ENCODE measurements at regions not wholly inside any gene's neighbourhood (a gene's known extent, or its start where the extent isn't known, plus 50 kb on each side); places are given as distances from the start of the nearest gene placed in this dataset.

- Histone ChIP-seq H3K4me1 (ENCODE audit: insufficient read depth) (no peaks in the 10 kb centered on the region), H3K36me3 (ENCODE audit: insufficient read depth) (no peaks in the 10 kb centered on the region), H3K27me3 (ENCODE audit: insufficient read depth) (no peaks in the 10 kb centered on the region), H3K27ac (ENCODE audit: low read depth) (no peak overlapping the region), H4K20me1 (replicated peaks; ENCODE audit: insufficient read depth) (no peaks in the 10 kb centered on the region), H3K4me3 (no peak overlapping the region), H3K9me2 (ENCODE audit: insufficient read depth) (peaks cover 3% of the 10 kb centered on the region; the same call in 1 of the 2 replicates), H2AFZ (no peak overlapping the region; the same call in none of the 2 replicates), H3F3A (replicated peaks; ENCODE audit: low read depth) (no peaks in the 10 kb centered on the region), H3K79me2 (replicated peaks; ENCODE audit: insufficient read depth) (no peaks in the 10 kb centered on the region), H3K4me2 (no peak overlapping the region)
- ATAC-seq: no peak
- no peak overlapping the region for H3K4me3 Mint-ChIP-seq
- H3K36me3 Mint-ChIP-seq (ENCODE audit: low read depth): no peaks in the 10 kb centered on the region
- DNase-seq (ENCODE audit: low spot score): no peak
- H3K4me1 Mint-ChIP-seq: no peaks in the 10 kb centered on the region
- peaks cover 4% of the 10 kb centered on the region for H3K27me3 Mint-ChIP-seq (ENCODE audit: insufficient read depth, low read depth, poor library complexity)
- H3K9me3 Mint-ChIP-seq: no peaks in the 10 kb centered on the region
- H3K27ac Mint-ChIP-seq: no peak overlapping the region
- TF ChIP-seq ZNF331 (CRISPR knock-in tag; IDR thresholded peaks at IDR 0.05; ENCODE audit: low read depth) (no peak), EZH2phosphoT487 (IDR thresholded peaks at IDR 0.05; ENCODE audit: unreplicated experiment) (no peak), CREB1 (CRISPR knock-in tag; IDR thresholded peaks at IDR 0.05; ENCODE audit: low read depth) (no peak), EZH2 (IDR thresholded peaks at IDR 0.05; ENCODE audit: low read depth, unreplicated experiment) (no peak), NANOG (IDR thresholded peaks at IDR 0.05; ENCODE audit: borderline replicate concordance) (no peak), CTCF (conservative IDR thresholded peaks at IDR 0.05; ENCODE audit: low read depth in 2 of 2) (no peak), REST (IDR thresholded peaks at IDR 0.05; ENCODE audit: unreplicated experiment) (no peak), ZNF114 (CRISPR knock-in tag; IDR thresholded peaks at IDR 0.05) (no peak), POLR2AphosphoS5 (IDR thresholded peaks at IDR 0.05; ENCODE audit: low read depth) (no peak), STAT1 (IDR thresholded peaks at IDR 0.05; ENCODE audit: unreplicated experiment) (no peak), JUNB (IDR thresholded peaks at IDR 0.05; ENCODE audit: unreplicated experiment) (no peak)
- TF ChIP-seq, protein P1, sequence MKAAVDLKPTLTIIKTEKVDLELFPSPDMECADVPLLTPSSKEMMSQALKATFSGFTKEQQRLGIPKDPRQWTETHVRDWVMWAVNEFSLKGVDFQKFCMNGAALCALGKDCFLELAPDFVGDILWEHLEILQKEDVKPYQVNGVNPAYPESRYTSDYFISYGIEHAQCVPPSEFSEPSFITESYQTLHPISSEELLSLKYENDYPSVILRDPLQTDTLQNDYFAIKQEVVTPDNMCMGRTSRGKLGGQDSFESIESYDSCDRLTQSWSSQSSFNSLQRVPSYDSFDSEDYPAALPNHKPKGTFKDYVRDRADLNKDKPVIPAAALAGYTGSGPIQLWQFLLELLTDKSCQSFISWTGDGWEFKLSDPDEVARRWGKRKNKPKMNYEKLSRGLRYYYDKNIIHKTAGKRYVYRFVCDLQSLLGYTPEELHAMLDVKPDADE (IDR thresholded peaks at IDR 0.05): no peak
- TF ChIP-seq, protein P2, sequence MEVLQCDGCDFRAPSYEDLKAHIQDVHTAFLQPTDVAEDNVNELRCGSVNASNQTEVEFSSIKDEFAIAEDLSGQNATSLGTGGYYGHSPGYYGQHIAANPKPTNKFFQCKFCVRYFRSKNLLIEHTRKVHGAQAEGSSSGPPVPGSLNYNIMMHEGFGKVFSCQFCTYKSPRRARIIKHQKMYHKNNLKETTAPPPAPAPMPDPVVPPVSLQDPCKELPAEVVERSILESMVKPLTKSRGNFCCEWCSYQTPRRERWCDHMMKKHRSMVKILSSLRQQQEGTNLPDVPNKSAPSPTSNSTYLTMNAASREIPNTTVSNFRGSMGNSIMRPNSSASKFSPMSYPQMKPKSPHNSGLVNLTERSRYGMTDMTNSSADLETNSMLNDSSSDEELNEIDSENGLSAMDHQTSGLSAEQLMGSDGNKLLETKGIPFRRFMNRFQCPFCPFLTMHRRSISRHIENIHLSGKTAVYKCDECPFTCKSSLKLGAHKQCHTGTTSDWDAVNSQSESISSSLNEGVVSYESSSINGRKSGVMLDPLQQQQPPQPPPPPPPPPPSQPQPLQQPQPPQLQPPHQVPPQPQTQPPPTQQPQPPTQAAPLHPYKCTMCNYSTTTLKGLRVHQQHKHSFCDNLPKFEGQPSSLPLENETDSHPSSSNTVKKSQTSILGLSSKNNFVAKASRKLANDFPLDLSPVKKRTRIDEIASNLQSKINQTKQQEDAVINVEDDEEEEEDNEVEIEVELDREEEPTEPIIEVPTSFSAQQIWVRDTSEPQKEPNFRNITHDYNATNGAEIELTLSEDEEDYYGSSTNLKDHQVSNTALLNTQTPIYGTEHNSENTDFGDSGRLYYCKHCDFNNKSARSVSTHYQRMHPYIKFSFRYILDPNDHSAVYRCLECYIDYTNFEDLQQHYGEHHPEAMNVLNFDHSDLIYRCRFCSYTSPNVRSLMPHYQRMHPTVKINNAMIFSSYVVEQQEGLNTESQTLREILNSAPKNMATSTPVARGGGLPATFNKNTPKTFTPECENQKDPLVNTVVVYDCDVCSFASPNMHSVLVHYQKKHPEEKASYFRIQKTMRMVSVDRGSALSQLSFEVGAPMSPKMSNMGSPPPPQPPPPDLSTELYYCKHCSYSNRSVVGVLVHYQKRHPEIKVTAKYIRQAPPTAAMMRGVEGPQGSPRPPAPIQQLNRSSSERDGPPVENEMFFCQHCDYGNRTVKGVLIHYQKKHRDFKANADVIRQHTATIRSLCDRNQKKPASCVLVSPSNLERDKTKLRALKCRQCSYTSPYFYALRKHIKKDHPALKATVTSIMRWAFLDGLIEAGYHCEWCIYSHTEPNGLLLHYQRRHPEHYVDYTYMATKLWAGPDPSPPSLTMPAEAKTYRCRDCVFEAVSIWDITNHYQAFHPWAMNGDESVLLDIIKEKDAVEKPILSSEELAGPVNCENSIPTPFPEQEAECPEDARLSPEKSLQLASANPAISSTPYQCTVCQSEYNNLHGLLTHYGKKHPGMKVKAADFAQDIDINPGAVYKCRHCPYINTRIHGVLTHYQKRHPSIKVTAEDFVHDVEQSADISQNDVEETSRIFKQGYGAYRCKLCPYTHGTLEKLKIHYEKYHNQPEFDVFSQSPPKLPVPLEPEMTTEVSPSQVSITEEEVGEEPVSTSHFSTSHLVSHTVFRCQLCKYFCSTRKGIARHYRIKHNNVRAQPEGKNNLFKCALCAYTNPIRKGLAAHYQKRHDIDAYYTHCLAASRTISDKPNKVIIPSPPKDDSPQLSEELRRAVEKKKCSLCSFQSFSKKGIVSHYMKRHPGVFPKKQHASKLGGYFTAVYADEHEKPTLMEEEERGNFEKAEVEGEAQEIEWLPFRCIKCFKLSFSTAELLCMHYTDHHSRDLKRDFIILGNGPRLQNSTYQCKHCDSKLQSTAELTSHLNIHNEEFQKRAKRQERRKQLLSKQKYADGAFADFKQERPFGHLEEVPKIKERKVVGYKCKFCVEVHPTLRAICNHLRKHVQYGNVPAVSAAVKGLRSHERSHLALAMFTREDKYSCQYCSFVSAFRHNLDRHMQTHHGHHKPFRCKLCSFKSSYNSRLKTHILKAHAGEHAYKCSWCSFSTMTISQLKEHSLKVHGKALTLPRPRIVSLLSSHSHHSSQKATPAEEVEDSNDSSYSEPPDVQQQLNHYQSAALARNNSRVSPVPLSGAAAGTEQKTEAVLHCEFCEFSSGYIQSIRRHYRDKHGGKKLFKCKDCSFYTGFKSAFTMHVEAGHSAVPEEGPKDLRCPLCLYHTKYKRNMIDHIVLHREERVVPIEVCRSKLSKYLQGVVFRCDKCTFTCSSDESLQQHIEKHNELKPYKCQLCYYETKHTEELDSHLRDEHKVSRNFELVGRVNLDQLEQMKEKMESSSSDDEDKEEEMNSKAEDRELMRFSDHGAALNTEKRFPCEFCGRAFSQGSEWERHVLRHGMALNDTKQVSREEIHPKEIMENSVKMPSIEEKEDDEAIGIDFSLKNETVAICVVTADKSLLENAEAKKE (CRISPR knock-in tag; IDR thresholded peaks at IDR 0.05): no peak
These were observed 250.7 kb downstream of the VAPA start for GRCh38 chr18:10164271-10165071.
